C4-2B (cell line): ENCODE measurements at regions not wholly inside any gene's neighbourhood (a gene's known extent, or its start where the extent isn't known, plus 50 kb on each side); places are given as distances from the start of the nearest gene placed in this dataset.

Experiments
- ZFX ChIP-seq: fragments of 450-650 bp; IDR thresholded peaks from 2 replicates; pipeline ENCODE4 v1.6.1; 2017
- TF ChIP-seq, protein P1 (sequence below): fragments of 450-650 bp; conservative IDR thresholded peaks from 2 replicates; pipeline ENCODE4 v1.5.1; 2017; ENCODE audit warnings: mild to moderate bottlenecking

DNA sequence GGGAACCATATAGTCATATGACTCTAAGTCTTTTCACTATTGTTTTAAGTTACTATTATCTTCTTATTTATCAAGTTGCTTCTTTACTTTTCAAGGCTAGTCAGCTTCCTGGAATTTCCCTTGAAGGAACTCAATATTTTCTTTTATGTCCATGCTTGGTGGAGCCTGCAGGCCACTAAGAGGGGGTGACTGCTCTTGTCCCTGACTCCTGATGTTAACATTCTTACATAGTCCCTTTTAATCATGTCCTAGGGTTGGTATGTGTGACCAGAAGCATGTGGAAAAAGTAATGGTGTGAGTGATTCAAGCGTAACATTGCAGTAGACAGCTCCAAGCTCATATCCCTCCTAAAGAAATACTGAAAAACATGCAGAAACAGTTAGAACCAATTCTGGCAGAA is 1536.2 kb upstream of the CDH9 start:
- TF ChIP-seq, protein P1, sequence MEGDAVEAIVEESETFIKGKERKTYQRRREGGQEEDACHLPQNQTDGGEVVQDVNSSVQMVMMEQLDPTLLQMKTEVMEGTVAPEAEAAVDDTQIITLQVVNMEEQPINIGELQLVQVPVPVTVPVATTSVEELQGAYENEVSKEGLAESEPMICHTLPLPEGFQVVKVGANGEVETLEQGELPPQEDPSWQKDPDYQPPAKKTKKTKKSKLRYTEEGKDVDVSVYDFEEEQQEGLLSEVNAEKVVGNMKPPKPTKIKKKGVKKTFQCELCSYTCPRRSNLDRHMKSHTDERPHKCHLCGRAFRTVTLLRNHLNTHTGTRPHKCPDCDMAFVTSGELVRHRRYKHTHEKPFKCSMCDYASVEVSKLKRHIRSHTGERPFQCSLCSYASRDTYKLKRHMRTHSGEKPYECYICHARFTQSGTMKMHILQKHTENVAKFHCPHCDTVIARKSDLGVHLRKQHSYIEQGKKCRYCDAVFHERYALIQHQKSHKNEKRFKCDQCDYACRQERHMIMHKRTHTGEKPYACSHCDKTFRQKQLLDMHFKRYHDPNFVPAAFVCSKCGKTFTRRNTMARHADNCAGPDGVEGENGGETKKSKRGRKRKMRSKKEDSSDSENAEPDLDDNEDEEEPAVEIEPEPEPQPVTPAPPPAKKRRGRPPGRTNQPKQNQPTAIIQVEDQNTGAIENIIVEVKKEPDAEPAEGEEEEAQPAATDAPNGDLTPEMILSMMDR: no peak
- TF ChIP-seq ZFX: no peak
